Uterus (tissue), 3 donors: ENCODE measurements at regions not wholly inside any gene's neighbourhood (a gene's known extent, or its start where the extent isn't known, plus 50 kb on each side); places are given as distances from the start of the nearest gene placed in this dataset.

Experiments
- DNase-seq, 2 donors: peaks; one replicate each; pipeline ENCODE4 v3.0.0-alpha.2; 2019 to 2020
- H3K27ac ChIP-seq, 2 donors: fragments of 200-600 bp; sonication (generic); 1 replicate in 1 of 2; 2 replicates in 1 of 2; pipeline ENCODE4 v1.5.1; 2016 to 2018
- H3K27me3 ChIP-seq, 2 donors: fragments of 200-600 bp; sonication (generic); one replicate each; pipeline ENCODE4 v1.5.1; 2018 to 2019; ENCODE audit warnings: control low read depth in 1 of 2
- H3K36me3 ChIP-seq, 2 donors: fragments of 200-600 bp; sonication (generic); one replicate each; pipeline ENCODE4 v1.5.1; 2019; ENCODE audit warnings: control low read depth in 1 of 2
- H3K4me1 ChIP-seq, 2 donors: fragments of 200-600 bp; sonication (generic); one replicate each; pipeline ENCODE4 v1.5.1; 2018 to 2019; ENCODE audit warnings: control low read depth in 1 of 2
- H3K4me3 ChIP-seq, 2 donors: fragments of 200-600 bp; sonication (generic); 1 replicate in 1 of 2; 2 replicates in 1 of 2; pipeline ENCODE4 v1.5.1; 2018 to 2019; ENCODE audit warnings: mild to moderate bottlenecking in 1 of 2
- H3K9me3 ChIP-seq, 2 donors: fragments of 200-600 bp; sonication (generic); one replicate each; pipeline ENCODE4 v1.5.1; 2019; ENCODE audit warnings: control low read depth in 1 of 2
- CTCF ChIP-seq, 4 experiments: fragments of 200-600 bp in 2 of 4; fragments of 450-650 bp in 2 of 4; sonication (generic) in 2 of 4; IDR thresholded peaks; one replicate each; pipeline ENCODE4 v1.5.1; 2016 to 2019; ENCODE audit warnings: antibody characterized with exemption in 4 of 4, mild to moderate bottlenecking in 2 of 4, moderate library complexity in 1 of 4
- POLR2A ChIP-seq, 2 donors: fragments of 450-650 bp; IDR thresholded peaks; one replicate each; pipeline ENCODE4 v1.6.1; 2016; ENCODE audit warnings: antibody characterized with exemption in 2 of 2, mild to moderate bottlenecking in 1 of 2, moderate library complexity in 1 of 2
- intact Hi-C: fragments of 100-400 bp; cut with DNase I; formaldehyde crosslinking; loops from one replicate; pipeline ENCODE4 v1.15.1; 2023; ENCODE audit warnings: low total_unique reads
- donor health status: DM: yes; HTN: yes; CAD: no.

GRCh38 chr3:176696816-176697215 lies 500.5 kb downstream of the TBL1XR1 start:
- DNase-seq: no peak
- Histone ChIP-seq H3K27me3 (no peaks in the 10 kb centered on the region), H3K4me3 (no peak overlapping the region), H3K4me1 (no peaks in the 10 kb centered on the region), H3K27ac (no peak overlapping the region), H3K36me3 (no peaks in the 10 kb centered on the region), H3K9me3 (no peaks in the 10 kb centered on the region)
- TF ChIP-seq POLR2A (IDR thresholded peaks at IDR 0.05) (no peak), CTCF (IDR thresholded peaks at IDR 0.05) (no peak)
- intact Hi-C loops: no loop called here

- DNase-seq: no peak
- H3K36me3 ChIP-seq: no peaks in the 10 kb centered on the region
- intact Hi-C loops: no loop called here
- no peak overlapping the region for H3K4me3 ChIP-seq
- H3K9me3 ChIP-seq: no peaks in the 10 kb centered on the region
- no peak for TF ChIP-seq CTCF (IDR thresholded peaks at IDR 0.05)
- TF ChIP-seq POLR2A (IDR thresholded peaks at IDR 0.05): no peak
- H3K27me3 ChIP-seq: no peaks in the 10 kb centered on the region
- H3K4me1 ChIP-seq: no peaks in the 10 kb centered on the region
- no peak overlapping the region for H3K27ac ChIP-seq
These were observed 504.1 kb downstream of the TBL1XR1 start for GRCh38 chr3:176692966-176693785.

GRCh38 chr3:176692199-176692965 lies 504.9 kb downstream of the TBL1XR1 start:
- no peak overlapping the region for H3K27ac ChIP-seq
- DNase-seq: no peak
- H3K4me1 ChIP-seq: no peaks in the 10 kb centered on the region
- no peaks in the 10 kb centered on the region for H3K9me3 ChIP-seq
- no peaks in the 10 kb centered on the region for H3K36me3 ChIP-seq
- no peaks in the 10 kb centered on the region for H3K27me3 ChIP-seq
- no peak for TF ChIP-seq POLR2A (IDR thresholded peaks at IDR 0.05)
- no peak for TF ChIP-seq CTCF (IDR thresholded peaks at IDR 0.05)
- no peak overlapping the region for H3K4me3 ChIP-seq
- intact Hi-C loops: no loop called here

GRCh38 chr3:176690083-176690869 lies 507.0 kb downstream of the TBL1XR1 start:
- no peaks in the 10 kb centered on the region for H3K4me1 ChIP-seq
- H3K27me3 ChIP-seq: no peaks in the 10 kb centered on the region
- DNase-seq: no peak
- no peaks in the 10 kb centered on the region for H3K9me3 ChIP-seq
- no peak for TF ChIP-seq CTCF (IDR thresholded peaks at IDR 0.05)
- TF ChIP-seq POLR2A (IDR thresholded peaks at IDR 0.05): no peak
- H3K36me3 ChIP-seq: no peaks in the 10 kb centered on the region
- H3K27ac ChIP-seq: no peak overlapping the region
- H3K4me3 ChIP-seq: no peak overlapping the region
- intact Hi-C loops: no loop called here
